Peyer's patch (tissue), 4 donors: ENCODE measurements at regions not wholly inside any gene's neighbourhood (a gene's known extent, or its start where the extent isn't known, plus 50 kb on each side); places are given as distances from the start of the nearest gene placed in this dataset.

Experiments
- DNase-seq, 3 donors: peaks; one replicate each; pipeline ENCODE4 v3.0.0-alpha.2; 2017 to 2019
- H3K27ac ChIP-seq, 4 donors: fragments of 200-600 bp; sonication (generic); one replicate each; pipeline ENCODE4 v1.5.1; 2016 to 2019
- H3K27me3 ChIP-seq, 2 donors: fragments of 200-600 bp; sonication (generic); one replicate each; pipeline ENCODE4 v1.5.1; 2019
- H3K36me3 ChIP-seq, 3 donors: fragments of 200-600 bp; sonication (generic); one replicate each; pipeline ENCODE4 v1.5.1; 2016 to 2019
- H3K4me1 ChIP-seq, 4 donors: fragments of 200-600 bp; sonication (generic); one replicate each; pipeline ENCODE4 v1.5.1; 2016 to 2019
- H3K4me3 ChIP-seq, 4 donors: fragments of 200-600 bp; sonication (generic); 1 replicate in 3 of 4; 2 replicates in 1 of 4; pipeline ENCODE4 v1.5.1; 2016 to 2019; ENCODE audit warnings: mild to moderate bottlenecking in 1 of 4
- H3K9me3 ChIP-seq, 4 donors: fragments of 200-600 bp; sonication (generic); one replicate each; pipeline ENCODE4 v1.5.1; 2016 to 2019; ENCODE audit warnings: mild to moderate bottlenecking in 1 of 4
- CTCF ChIP-seq, 6 experiments: fragments of 450-650 bp in 4 of 6; fragments of 200-600 bp in 2 of 6; sonication (generic) in 1 of 6; IDR thresholded peaks; one replicate each; pipeline ENCODE4 v1.5.1; 2017 to 2019; ENCODE audit warnings: antibody characterized with exemption in 6 of 6, mild to moderate bottlenecking in 3 of 6, moderate library complexity in 1 of 6
- POLR2A ChIP-seq, 2 donors: fragments of 450-650 bp; IDR thresholded peaks; one replicate each; pipeline ENCODE4 v1.5.1; 2017; ENCODE audit warnings: antibody characterized with exemption in 2 of 2, mild to moderate bottlenecking in 2 of 2, moderate library complexity in 2 of 2

GRCh38 chr6:71395731-71396409 lies 107.3 kb downstream of the OGFRL1 start:
- H3K4me1 ChIP-seq, result peaks cover 0 to 22% (median 0%) of the 10 kb centered on the region in 4 donors

GRCh38 chr6:71396410-71396801 lies 107.8 kb downstream of the OGFRL1 start:
- H3K9me3 ChIP-seq, result no peaks in the 10 kb centered on the region
- peaks cover 0 to 22% (median 0%) of the 10 kb centered on the region in 4 donors for H3K4me1 ChIP-seq
- no peaks in the 10 kb centered on the region for H3K27me3 ChIP-seq
- TF ChIP-seq POLR2A (IDR thresholded peaks at IDR 0.05) (no peak), CTCF (IDR thresholded peaks at IDR 0.05) (no peak)
- no peak overlapping the region for H3K4me3 ChIP-seq
- no peak for DNase-seq
- H3K27ac ChIP-seq, result no peak overlapping the region
- no peaks in the 10 kb centered on the region for H3K36me3 ChIP-seq

More at GRCh38 chr6:71395731-71396409, 107.3 kb downstream of the OGFRL1 start:
- DNase-seq, result no peak
- Histone ChIP-seq H3K4me3 (no peak overlapping the region), H3K36me3 (no peaks in the 10 kb centered on the region), H3K27me3 (no peaks in the 10 kb centered on the region), H3K27ac (no peak overlapping the region), H3K9me3 (no peaks in the 10 kb centered on the region)
- TF ChIP-seq CTCF (IDR thresholded peaks at IDR 0.05), result no peak
- TF ChIP-seq POLR2A (IDR thresholded peaks at IDR 0.05), result no peak

DNA sequence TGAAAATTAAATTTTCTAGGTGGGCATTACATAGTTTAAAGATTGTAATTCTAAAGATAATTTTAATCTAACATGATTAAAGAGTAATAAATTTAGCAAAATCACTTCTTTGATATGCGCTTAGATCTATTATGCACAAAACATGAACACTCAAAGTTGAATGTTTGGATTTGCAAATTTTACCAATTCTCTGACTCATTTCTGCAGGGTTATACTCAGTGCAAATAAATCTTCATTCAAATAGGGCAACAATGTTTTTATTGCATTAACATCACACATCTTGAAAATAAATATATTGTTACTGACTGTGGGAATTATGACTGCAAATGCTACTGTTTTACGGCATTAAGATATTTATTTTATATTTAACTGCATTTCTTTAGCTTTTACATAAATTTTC lies 110.7 kb downstream of the OGFRL1 start:
- H3K4me3 ChIP-seq, result no peak overlapping the region
- H3K4me1 ChIP-seq, result peaks cover 0 to 21% (median 0%) of the 10 kb centered on the region in 4 donors
- H3K36me3 ChIP-seq, result no peaks in the 10 kb centered on the region
- TF ChIP-seq CTCF (IDR thresholded peaks at IDR 0.05) (no peak), POLR2A (IDR thresholded peaks at IDR 0.05) (no peak)
- H3K9me3 ChIP-seq, result no peaks in the 10 kb centered on the region
- H3K27ac ChIP-seq, result no peak overlapping the region
- no peaks in the 10 kb centered on the region for H3K27me3 ChIP-seq
- no peak for DNase-seq

- DNase-seq, result no peak
- no peaks in the 10 kb centered on the region for H3K9me3 ChIP-seq
- peaks cover 0 to 8% (median 0%) of the 10 kb centered on the region in 4 donors for H3K4me1 ChIP-seq
- H3K27ac ChIP-seq, result no peak overlapping the region
- no peaks in the 10 kb centered on the region for H3K27me3 ChIP-seq
- TF ChIP-seq POLR2A (IDR thresholded peaks at IDR 0.05) (no peak), CTCF (IDR thresholded peaks at IDR 0.05) (no peak)
- H3K4me3 ChIP-seq, result no peak overlapping the region
- H3K36me3 ChIP-seq, result no peaks in the 10 kb centered on the region
Measured at GRCh38 chr6:71400852-71401251, 112.2 kb downstream of the OGFRL1 start.

DNA sequence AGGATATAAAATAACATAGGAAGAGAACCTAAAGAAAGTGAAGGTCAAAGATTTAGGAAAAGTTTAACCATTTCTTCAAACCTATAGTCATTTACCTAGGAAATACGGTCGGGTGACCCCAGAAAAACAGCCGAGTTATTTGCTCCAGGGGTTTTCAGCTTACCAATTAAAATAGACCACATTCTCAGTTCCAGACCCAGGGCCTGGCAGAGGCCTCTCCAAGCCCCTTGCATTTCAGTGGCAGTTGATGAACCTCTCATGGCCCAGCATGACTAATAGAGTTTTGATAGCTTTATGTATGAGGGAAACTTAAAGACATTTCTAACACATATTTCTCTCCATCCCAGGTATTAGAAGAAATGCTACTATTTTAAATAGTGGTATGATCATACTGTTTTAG lies 113.5 kb downstream of the OGFRL1 start:
- Histone ChIP-seq H3K27ac (no peak overlapping the region), H3K4me1 (peaks cover 0 to 6% (median 0%) of the 10 kb centered on the region in 4 donors), H3K27me3 (no peaks in the 10 kb centered on the region), H3K36me3 (no peaks in the 10 kb centered on the region), H3K9me3 (no peaks in the 10 kb centered on the region), H3K4me3 (no peak overlapping the region)
- no peak for TF ChIP-seq CTCF (IDR thresholded peaks at IDR 0.05)
- no peak for TF ChIP-seq POLR2A (IDR thresholded peaks at IDR 0.05)
- no peak for DNase-seq
